Stimulated activated effector memory CD8-positive, alpha-beta T cell treated with anti-CD3 and anti-CD28 coated beads, Interleukin-12 subunit alpha, Interleukin-12 subunit beta, amount 100 ng/mL, for 72 hours (primary cell): ENCODE measurements at regions not wholly inside any gene's neighbourhood (a gene's known extent, or its start where the extent isn't known, plus 50 kb on each side); places are given as distances from the start of the nearest gene placed in this dataset.

Experiments
- ATAC-seq: fragments of 150-1000 bp; cut with Tn5 transposase; 2 replicates; pipeline ENCODE4 v1.10.0; 2021
- DNase-seq, 2 donors: peaks; one replicate each; pipeline ENCODE4 v3.0.0; 2021 to 2022; ENCODE audit warnings: low spot score in 2 of 2
- H3K27ac Mint-ChIP-seq: one replicate; pipeline ENCODE4 v1.8.0; 2022; ENCODE audit warnings: mild to moderate bottlenecking, mixed read lengths
- H3K36me3 Mint-ChIP-seq: one replicate; pipeline ENCODE4 v1.8.0; 2022; ENCODE audit warnings: mild to moderate bottlenecking, mixed read lengths
- H3K4me1 Mint-ChIP-seq: one replicate; pipeline ENCODE4 v1.8.0; 2022; ENCODE audit warnings: mixed read lengths
- H3K4me3 Mint-ChIP-seq: one replicate; pipeline ENCODE4 v1.8.0; 2022; ENCODE audit warnings: mild to moderate bottlenecking, mixed read lengths
- H3K9me3 Mint-ChIP-seq: one replicate; pipeline ENCODE4 v1.8.0; 2022; ENCODE audit warnings: mixed read lengths

- Mint-ChIP-seq H3K36me3 (no peaks in the 10 kb centered on the region), H3K27ac (no peak overlapping the region), H3K4me1 (no peaks in the 10 kb centered on the region), H3K4me3 (no peak overlapping the region), H3K9me3 (no peaks in the 10 kb centered on the region)
- no peak for ATAC-seq
- no peak for DNase-seq
Observed at GRCh38 chr18:22101731-22102130, 67.7 kb upstream of the GATA6 start.

- Mint-ChIP-seq H3K4me3 (no peak overlapping the region), H3K36me3 (no peaks in the 10 kb centered on the region), H3K9me3 (no peaks in the 10 kb centered on the region), H3K4me1 (no peaks in the 10 kb centered on the region), H3K27ac (no peak overlapping the region)
- ATAC-seq (no peak), DNase-seq (no peak)
Observed at GRCh38 chr18:22102953-22103646, 66.3 kb upstream of the GATA6 start.

GRCh38 chr18:22103647-22104031 is 65.8 kb upstream of the GATA6 start:
- no peaks in the 10 kb centered on the region for H3K9me3 Mint-ChIP-seq
- H3K4me3 Mint-ChIP-seq = no peak overlapping the region
- H3K27ac Mint-ChIP-seq = no peak overlapping the region
- no peaks in the 10 kb centered on the region for H3K36me3 Mint-ChIP-seq
- H3K4me1 Mint-ChIP-seq = no peaks in the 10 kb centered on the region
- DNase-seq (no peak), ATAC-seq (no peak)

- DNase-seq (no peak), ATAC-seq (no peak)
- no peak overlapping the region for H3K27ac Mint-ChIP-seq
- no peaks in the 10 kb centered on the region for H3K36me3 Mint-ChIP-seq
- no peak overlapping the region for H3K4me3 Mint-ChIP-seq
- H3K4me1 Mint-ChIP-seq = no peaks in the 10 kb centered on the region
- no peaks in the 10 kb centered on the region for H3K9me3 Mint-ChIP-seq
Observed at GRCh38 chr18:22106536-22107292, 62.7 kb upstream of the GATA6 start.

GRCh38 chr18:22108674-22109073 is 60.7 kb upstream of the GATA6 start:
- Mint-ChIP-seq H3K36me3 (no peaks in the 10 kb centered on the region), H3K9me3 (no peaks in the 10 kb centered on the region), H3K4me3 (no peak overlapping the region), H3K27ac (no peak overlapping the region), H3K4me1 (no peaks in the 10 kb centered on the region)
- no peak for ATAC-seq
- DNase-seq = no peak

- Mint-ChIP-seq H3K9me3 (no peaks in the 10 kb centered on the region), H3K27ac (no peak overlapping the region), H3K36me3 (no peaks in the 10 kb centered on the region), H3K4me3 (no peak overlapping the region), H3K4me1 (no peaks in the 10 kb centered on the region)
- ATAC-seq = no peak
- no peak for DNase-seq
Observed at GRCh38 chr18:22109535-22109934, 59.9 kb upstream of the GATA6 start.

- no peaks in the 10 kb centered on the region for H3K9me3 Mint-ChIP-seq
- ATAC-seq (no peak), DNase-seq (no peak)
Observed at GRCh38 chr18:22110461-22110924, 58.9 kb upstream of the GATA6 start.

GRCh38 chr18:22112215-22112614 is 57.2 kb upstream of the GATA6 start:
- Mint-ChIP-seq H3K36me3 (no peaks in the 10 kb centered on the region), H3K4me1 (no peaks in the 10 kb centered on the region), H3K4me3 (no peak overlapping the region), H3K9me3 (no peaks in the 10 kb centered on the region), H3K27ac (no peak overlapping the region)
- no peak for ATAC-seq
- DNase-seq = no peak

More at GRCh38 chr18:22110461-22110924, 58.9 kb upstream of the GATA6 start:
- Mint-ChIP-seq H3K27ac (no peak overlapping the region), H3K4me3 (no peak overlapping the region), H3K4me1 (no peaks in the 10 kb centered on the region), H3K36me3 (no peaks in the 10 kb centered on the region)

GRCh38 chr18:22113144-22113844 is 56.1 kb upstream of the GATA6 start:
- Mint-ChIP-seq H3K4me1 (no peaks in the 10 kb centered on the region), H3K27ac (no peak overlapping the region), H3K4me3 (no peak overlapping the region), H3K9me3 (no peaks in the 10 kb centered on the region), H3K36me3 (no peaks in the 10 kb centered on the region)
- ATAC-seq (no peak), DNase-seq (no peak)

- Mint-ChIP-seq H3K9me3 (no peaks in the 10 kb centered on the region), H3K4me3 (no peak overlapping the region), H3K4me1 (no peaks in the 10 kb centered on the region), H3K36me3 (no peaks in the 10 kb centered on the region), H3K27ac (no peak overlapping the region)
- no peak for DNase-seq
- no peak for ATAC-seq
Observed at GRCh38 chr18:22114526-22115321, 54.7 kb upstream of the GATA6 start.

- H3K27ac Mint-ChIP-seq = no peak overlapping the region
- no peaks in the 10 kb centered on the region for H3K9me3 Mint-ChIP-seq
- H3K36me3 Mint-ChIP-seq = no peaks in the 10 kb centered on the region
- H3K4me1 Mint-ChIP-seq = no peaks in the 10 kb centered on the region
- H3K4me3 Mint-ChIP-seq = no peak overlapping the region
- no peak for ATAC-seq
- no peak for DNase-seq
Observed at GRCh38 chr18:22115573-22115972, 53.8 kb upstream of the GATA6 start.
